Right lobe of liver (tissue), 4 donors: ENCODE measurements at regions not wholly inside any gene's neighbourhood (a gene's known extent, or its start where the extent isn't known, plus 50 kb on each side); places are given as distances from the start of the nearest gene placed in this dataset.

Experiments
- POLR2A ChIP-seq: fragments of 450-650 bp; IDR thresholded peaks from one replicate; pipeline ENCODE4 v1.6.1; 2017; ENCODE audit warnings: antibody characterized with exemption, mild to moderate bottlenecking
- TF ChIP-seq, protein P1 (sequence below), 4 donors: fragments of 200-600 bp in 3 of 4; fragments of 450-650 bp in 1 of 4; IDR thresholded peaks; one replicate each; pipeline versions ENCODE4 v1.5.1 to v1.8.0; 2016 to 2022; ENCODE audit warnings: antibody characterized with exemption in 4 of 4, mild to moderate bottlenecking in 2 of 4
- donor health status: DM: no; HTN: no; CAD: no.
- donor health status: DM: no; HTN: no; CAD: no.
- donor health status: DM: no; HTN: yes; CAD: no.

DNA sequence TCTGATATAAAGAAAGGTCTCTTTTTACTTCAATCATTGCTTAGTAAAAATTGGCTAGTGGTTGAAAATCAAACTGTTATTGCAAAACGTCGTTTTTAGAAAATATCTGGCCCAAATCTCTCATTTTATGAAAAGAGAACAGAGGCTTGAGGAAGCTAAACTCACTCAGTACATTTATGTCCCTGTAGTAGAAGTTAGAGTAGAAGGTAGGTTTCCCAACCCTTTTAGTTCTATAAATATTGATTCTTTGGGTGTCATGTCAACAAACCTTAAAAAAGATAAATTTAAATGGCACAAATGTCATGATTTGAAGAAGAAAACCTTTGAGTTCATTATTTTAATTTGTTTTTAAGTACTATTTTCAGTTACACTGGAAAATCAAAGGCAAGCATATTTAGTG lies 722.3 kb upstream of the NECTIN3 start:
- no peak for TF ChIP-seq POLR2A
- TF ChIP-seq, protein P1, sequence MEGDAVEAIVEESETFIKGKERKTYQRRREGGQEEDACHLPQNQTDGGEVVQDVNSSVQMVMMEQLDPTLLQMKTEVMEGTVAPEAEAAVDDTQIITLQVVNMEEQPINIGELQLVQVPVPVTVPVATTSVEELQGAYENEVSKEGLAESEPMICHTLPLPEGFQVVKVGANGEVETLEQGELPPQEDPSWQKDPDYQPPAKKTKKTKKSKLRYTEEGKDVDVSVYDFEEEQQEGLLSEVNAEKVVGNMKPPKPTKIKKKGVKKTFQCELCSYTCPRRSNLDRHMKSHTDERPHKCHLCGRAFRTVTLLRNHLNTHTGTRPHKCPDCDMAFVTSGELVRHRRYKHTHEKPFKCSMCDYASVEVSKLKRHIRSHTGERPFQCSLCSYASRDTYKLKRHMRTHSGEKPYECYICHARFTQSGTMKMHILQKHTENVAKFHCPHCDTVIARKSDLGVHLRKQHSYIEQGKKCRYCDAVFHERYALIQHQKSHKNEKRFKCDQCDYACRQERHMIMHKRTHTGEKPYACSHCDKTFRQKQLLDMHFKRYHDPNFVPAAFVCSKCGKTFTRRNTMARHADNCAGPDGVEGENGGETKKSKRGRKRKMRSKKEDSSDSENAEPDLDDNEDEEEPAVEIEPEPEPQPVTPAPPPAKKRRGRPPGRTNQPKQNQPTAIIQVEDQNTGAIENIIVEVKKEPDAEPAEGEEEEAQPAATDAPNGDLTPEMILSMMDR (IDR thresholded peaks at IDR 0.05): no peak
